ACC112 (cell line): ENCODE measurements at regions not wholly inside any gene's neighbourhood (a gene's known extent, or its start where the extent isn't known, plus 50 kb on each side); places are given as distances from the start of the nearest gene placed in this dataset.

Experiments used
- H2AFZ ChIP-seq: fragments of 200-600 bp; sonication (generic); one replicate; pipeline ENCODE4 v1.6.0; 2017; ENCODE audit warnings: antibody characterized with exemption, low read length; ENCODE audit not compliant: unreplicated experiment
- H3K27ac ChIP-seq: fragments of 200-600 bp; sonication (generic); 2 replicates; pipeline ENCODE4 v1.5.1; 2014; ENCODE audit warnings: low read depth, mild to moderate bottlenecking, antibody characterized with exemption, low read length, moderate library complexity
- H3K27me3 ChIP-seq: fragments of 200-600 bp; sonication (generic); 2 replicates; pipeline ENCODE4 v1.6.1; 2014; ENCODE audit warnings: mild to moderate bottlenecking, antibody characterized with exemption, low read length, moderate library complexity, mixed read lengths; ENCODE audit not compliant: insufficient read depth
- H3K36me3 ChIP-seq: fragments of 200-600 bp; sonication (generic); 2 replicates; pipeline ENCODE4 v1.6.1; 2016; ENCODE audit warnings: mild to moderate bottlenecking, antibody characterized with exemption, low read length, moderate library complexity, mixed read lengths; ENCODE audit not compliant: insufficient read depth
- H3K4me1 ChIP-seq: fragments of 200-600 bp; sonication (generic); one replicate; pipeline ENCODE4 v1.6.1; 2016; ENCODE audit warnings: low read length, mixed read lengths; ENCODE audit not compliant: insufficient read depth, unreplicated experiment, control insufficient read depth
- H3K4me3 ChIP-seq: fragments of 200-600 bp; sonication (generic); 2 replicates; pipeline ENCODE4 v1.5.1; 2014; ENCODE audit warnings: mild to moderate bottlenecking, low read depth, low read length
- H3K79me2 ChIP-seq: fragments of 200-600 bp; sonication (generic); one replicate; pipeline ENCODE4 v1.6.0; 2016; ENCODE audit warnings: low read length; ENCODE audit not compliant: control insufficient read depth, unreplicated experiment, insufficient read depth

GRCh38 chr11:130775306-130776060 lies 140.8 kb downstream of the SNX19 start:
- no peaks in the 10 kb centered on the region for H3K36me3 ChIP-seq
- H3K4me3 ChIP-seq = no peak overlapping the region
- H3K27ac ChIP-seq = peak overlapping the region; percentile 37; the same call in 1 of the 2 replicates
- H3K27me3 ChIP-seq = no peaks in the 10 kb centered on the region
- no peaks in the 10 kb centered on the region for H3K79me2 ChIP-seq
- peaks cover 51% of the 10 kb centered on the region for H3K4me1 ChIP-seq
- H2AFZ ChIP-seq = no peak overlapping the region

- Histone ChIP-seq H2AFZ (no peak overlapping the region), H3K27me3 (no peaks in the 10 kb centered on the region), H3K27ac (peak overlapping the region; percentile 17; the same call in 1 of the 2 replicates), H3K36me3 (no peaks in the 10 kb centered on the region), H3K79me2 (no peaks in the 10 kb centered on the region), H3K4me1 (peaks cover 47% of the 10 kb centered on the region), H3K4me3 (no peak overlapping the region)
Observed at GRCh38 chr11:130776061-130776419, 140.2 kb downstream of the SNX19 start.

DNA sequence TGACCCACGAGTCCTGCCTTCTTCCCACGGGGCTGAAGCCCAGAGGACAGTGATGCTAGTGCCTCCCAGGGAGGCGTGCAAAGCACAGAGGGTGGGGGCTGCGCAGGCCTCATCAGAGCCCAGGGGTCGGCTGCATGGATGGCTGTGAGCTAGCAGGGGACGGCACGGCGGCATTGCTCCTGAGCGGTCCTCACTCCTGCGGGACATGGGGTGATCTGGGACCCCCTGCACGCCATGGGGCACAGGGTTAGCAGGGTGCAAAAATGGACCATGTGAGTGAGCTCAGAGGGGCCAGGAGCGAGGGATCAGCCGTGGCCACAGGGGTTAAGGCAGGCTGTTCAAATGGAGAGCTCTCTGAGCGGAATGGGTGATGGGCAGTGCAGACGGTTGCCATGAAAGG lies 138.3 kb downstream of the SNX19 start:
- Histone ChIP-seq H3K27me3 (no peaks in the 10 kb centered on the region), H3K27ac (no peak overlapping the region), H3K36me3 (no peaks in the 10 kb centered on the region), H3K4me3 (no peak overlapping the region), H3K4me1 (peaks cover 48% of the 10 kb centered on the region), H2AFZ (no peak overlapping the region), H3K79me2 (no peaks in the 10 kb centered on the region)

DNA sequence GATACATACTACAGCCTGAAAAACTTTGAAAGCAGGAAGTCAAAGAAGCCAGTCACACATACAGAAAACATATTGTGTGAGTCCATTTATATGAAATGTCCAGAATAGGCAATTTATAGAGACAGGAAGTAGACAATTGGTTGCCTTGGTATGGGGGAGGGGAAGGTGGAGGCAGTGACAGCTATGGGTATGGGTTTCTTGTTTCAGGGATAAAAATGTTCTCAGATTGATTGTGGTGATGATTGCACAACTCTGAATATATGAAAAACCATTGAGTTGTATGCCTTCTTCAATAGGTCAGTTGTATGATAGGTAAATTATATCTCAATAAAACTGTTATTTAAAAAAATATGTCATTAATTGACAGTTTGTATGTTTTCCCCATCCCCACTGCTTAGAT lies 137.6 kb downstream of the SNX19 start:
- peaks cover 47% of the 10 kb centered on the region for H3K4me1 ChIP-seq
- no peaks in the 10 kb centered on the region for H3K36me3 ChIP-seq
- H3K4me3 ChIP-seq = no peak overlapping the region
- H2AFZ ChIP-seq = no peak overlapping the region
- no peaks in the 10 kb centered on the region for H3K27me3 ChIP-seq
- no peaks in the 10 kb centered on the region for H3K79me2 ChIP-seq
- H3K27ac ChIP-seq = no peak overlapping the region

GRCh38 chr11:130779267-130779666 lies 137.0 kb downstream of the SNX19 start:
- no peak overlapping the region for H3K27ac ChIP-seq
- H3K4me1 ChIP-seq = peaks cover 44% of the 10 kb centered on the region
- no peaks in the 10 kb centered on the region for H3K27me3 ChIP-seq
- H2AFZ ChIP-seq = no peak overlapping the region
- no peaks in the 10 kb centered on the region for H3K36me3 ChIP-seq
- no peak overlapping the region for H3K4me3 ChIP-seq
- no peaks in the 10 kb centered on the region for H3K79me2 ChIP-seq

GRCh38 chr11:130779943-130780342 lies 136.3 kb downstream of the SNX19 start:
- Histone ChIP-seq H3K36me3 (no peaks in the 10 kb centered on the region), H3K27me3 (no peaks in the 10 kb centered on the region), H3K4me1 (peaks cover 37% of the 10 kb centered on the region), H3K79me2 (no peaks in the 10 kb centered on the region), H3K27ac (no peak overlapping the region), H2AFZ (no peak overlapping the region), H3K4me3 (no peak overlapping the region)

DNA sequence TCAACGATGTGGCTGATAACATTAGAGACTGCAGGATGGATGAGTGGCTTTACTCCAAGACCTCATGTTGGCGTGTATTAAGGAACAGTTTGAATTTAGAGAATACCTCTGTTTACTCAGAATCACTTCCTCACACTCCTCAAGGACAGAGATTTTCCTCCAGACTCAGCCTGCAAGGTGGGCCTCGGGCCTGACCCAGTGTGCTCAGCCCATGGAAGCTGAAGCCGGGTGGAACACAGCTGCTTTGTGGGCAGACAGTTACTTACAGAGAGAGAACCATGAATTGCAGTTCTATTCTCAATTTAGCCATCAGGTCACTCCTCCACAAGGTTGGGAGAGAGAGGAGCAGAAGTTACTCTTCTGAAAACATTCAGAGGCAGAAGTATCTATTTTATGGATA lies 135.8 kb downstream of the SNX19 start:
- H3K4me1 ChIP-seq = peaks cover 32% of the 10 kb centered on the region
- no peaks in the 10 kb centered on the region for H3K27me3 ChIP-seq
- no peak overlapping the region for H3K27ac ChIP-seq
- H3K79me2 ChIP-seq = no peaks in the 10 kb centered on the region
- H3K36me3 ChIP-seq = no peaks in the 10 kb centered on the region
- H2AFZ ChIP-seq = no peak overlapping the region
- no peak overlapping the region for H3K4me3 ChIP-seq

GRCh38 chr11:130781931-130782330 lies 134.3 kb downstream of the SNX19 start:
- Histone ChIP-seq H2AFZ (peak overlapping the region; percentile 66), H3K79me2 (no peaks in the 10 kb centered on the region), H3K27me3 (no peaks in the 10 kb centered on the region), H3K4me3 (peak overlapping the region; percentile 49), H3K27ac (peak overlapping the region; percentile 96), H3K4me1 (peaks cover 41% of the 10 kb centered on the region), H3K36me3 (no peaks in the 10 kb centered on the region)

DNA sequence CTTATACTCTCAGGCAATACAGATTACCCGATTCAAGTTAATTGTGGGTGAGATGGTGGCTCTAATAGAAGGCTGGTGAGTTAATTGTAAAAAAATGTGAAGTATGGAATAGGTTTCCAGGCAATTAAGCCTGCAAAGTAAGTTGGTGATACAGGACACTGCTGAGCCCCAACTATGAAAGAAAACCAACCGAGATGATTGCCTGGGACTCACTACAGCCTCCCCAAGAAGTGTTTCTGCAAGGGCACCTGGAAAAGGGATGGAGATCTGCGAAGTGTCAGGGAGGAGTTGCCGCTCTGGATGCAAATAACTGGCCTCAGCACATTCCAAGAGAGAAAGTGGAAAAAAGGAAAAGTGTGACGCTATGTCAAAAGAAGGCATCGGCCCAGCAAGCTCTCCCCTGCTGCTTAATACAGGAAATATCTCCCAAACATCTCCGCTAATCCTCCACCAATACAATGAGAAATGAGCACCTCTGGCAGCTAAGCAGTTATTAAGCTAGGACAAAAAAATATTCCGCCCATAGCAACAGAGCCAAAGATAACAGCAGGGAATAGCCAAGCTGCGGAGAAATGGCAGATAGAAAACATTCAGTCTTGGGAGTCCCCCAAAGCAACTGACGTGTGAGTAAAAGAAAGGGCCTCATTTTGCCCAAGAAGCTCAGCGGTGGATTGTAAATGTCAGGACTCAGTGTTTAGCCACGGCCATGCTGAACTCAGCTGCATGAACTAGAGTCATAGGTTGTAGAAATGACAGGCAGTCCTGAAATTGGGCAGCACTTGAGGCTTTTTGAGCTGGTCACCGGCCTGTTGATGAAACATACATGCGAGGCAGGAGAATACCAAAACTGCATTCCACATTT lies 133.7 kb downstream of the SNX19 start:
- Histone ChIP-seq H3K27ac (peak overlapping the region; percentile 96), H3K36me3 (no peaks in the 10 kb centered on the region), H2AFZ (peak overlapping the region; percentile 70), H3K27me3 (no peaks in the 10 kb centered on the region), H3K79me2 (no peaks in the 10 kb centered on the region), H3K4me3 (peak overlapping the region; percentile 49), H3K4me1 (peaks cover 48% of the 10 kb centered on the region)

GRCh38 chr11:130783323-130783722 lies 133.0 kb downstream of the SNX19 start:
- peak overlapping the region; percentile 96 for H3K27ac ChIP-seq
- no peaks in the 10 kb centered on the region for H3K36me3 ChIP-seq

More at GRCh38 chr11:130783323-130783722, 133.0 kb downstream of the SNX19 start:
- Histone ChIP-seq H3K27me3 (no peaks in the 10 kb centered on the region), H2AFZ (peak overlapping the region; percentile 70), H3K4me1 (peaks cover 53% of the 10 kb centered on the region), H3K79me2 (no peaks in the 10 kb centered on the region), H3K4me3 (peak overlapping the region; percentile 49)
